NCI-H345 treated with DMSO at 0.1 percent for 48 hours (cell line): ENCODE measurements at regions not wholly inside any gene's neighbourhood (a gene's known extent, or its start where the extent isn't known, plus 50 kb on each side); places are given as distances from the start of the nearest gene placed in this dataset.

ENCODE experiments used
- DNase-seq: peaks from one replicate; lab custom pipeline; 2025; ENCODE audit not compliant: unreplicated experiment; lab: John Stamatoyannopoulos, UW

GRCh38 chr2:19685731-19686130, 216.1 kb downstream of the TTC32 start:
- no peak for DNase-seq

DNA sequence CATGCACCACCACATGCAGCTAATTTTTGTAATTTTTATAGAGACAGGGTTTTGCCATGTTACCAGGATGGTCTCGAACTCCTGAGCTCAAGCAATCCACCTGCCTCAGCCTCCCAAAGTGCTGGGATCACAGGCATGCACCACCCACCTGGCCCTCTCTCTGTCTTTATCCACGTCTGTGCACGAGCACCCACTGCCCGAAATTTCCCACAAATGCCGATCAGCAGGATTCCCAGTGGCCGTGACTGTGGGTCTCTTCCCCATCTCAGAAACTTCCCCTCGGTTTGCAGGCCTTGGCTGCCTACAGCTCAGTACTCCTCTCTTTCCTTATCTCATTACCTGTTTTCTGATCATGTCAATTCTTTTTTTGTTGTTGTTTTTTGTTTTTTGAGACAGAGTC, 217.3 kb downstream of the TTC32 start:
- DNase-seq: no peak

- no peak for DNase-seq
Measured at GRCh38 chr2:19683556-19683955, 218.2 kb downstream of the TTC32 start.

- no peak for DNase-seq
Measured at GRCh38 chr2:19682493-19682892, 219.3 kb downstream of the TTC32 start.

DNA sequence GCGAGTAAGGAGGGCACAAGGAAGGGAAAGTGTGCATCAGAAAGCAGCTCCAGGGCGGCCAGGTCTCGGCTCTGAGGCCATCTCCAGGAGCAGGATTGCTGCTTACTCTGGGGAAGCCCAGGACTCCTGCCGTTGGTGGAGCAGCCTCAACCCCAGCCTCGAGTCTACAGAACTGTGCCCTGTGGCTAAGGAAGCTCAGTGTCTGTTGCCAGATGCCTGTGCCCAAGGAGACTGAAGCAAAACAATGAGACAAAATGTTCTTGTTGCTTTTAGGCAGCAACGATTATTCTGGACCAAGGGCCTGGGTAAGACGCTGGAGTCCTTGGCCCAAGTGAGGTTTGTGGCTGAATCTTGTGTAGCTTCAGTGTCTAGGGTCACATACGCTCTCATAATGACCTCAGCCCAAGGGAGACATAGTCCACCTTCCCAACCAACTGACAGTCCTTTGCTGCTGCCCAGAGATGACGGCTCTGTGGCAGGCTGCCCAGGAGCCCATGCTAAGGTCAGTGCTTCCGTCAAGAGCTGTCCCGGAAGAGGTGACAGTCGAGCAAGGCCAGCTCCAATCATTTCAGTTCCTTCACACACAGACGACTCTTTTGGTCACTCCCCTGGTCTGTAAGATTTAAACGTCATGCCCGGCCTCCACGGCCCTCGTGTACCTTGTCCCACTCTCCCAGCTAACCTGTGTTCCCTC, 223.8 kb downstream of the TTC32 start:
- no peak for DNase-seq

DNA sequence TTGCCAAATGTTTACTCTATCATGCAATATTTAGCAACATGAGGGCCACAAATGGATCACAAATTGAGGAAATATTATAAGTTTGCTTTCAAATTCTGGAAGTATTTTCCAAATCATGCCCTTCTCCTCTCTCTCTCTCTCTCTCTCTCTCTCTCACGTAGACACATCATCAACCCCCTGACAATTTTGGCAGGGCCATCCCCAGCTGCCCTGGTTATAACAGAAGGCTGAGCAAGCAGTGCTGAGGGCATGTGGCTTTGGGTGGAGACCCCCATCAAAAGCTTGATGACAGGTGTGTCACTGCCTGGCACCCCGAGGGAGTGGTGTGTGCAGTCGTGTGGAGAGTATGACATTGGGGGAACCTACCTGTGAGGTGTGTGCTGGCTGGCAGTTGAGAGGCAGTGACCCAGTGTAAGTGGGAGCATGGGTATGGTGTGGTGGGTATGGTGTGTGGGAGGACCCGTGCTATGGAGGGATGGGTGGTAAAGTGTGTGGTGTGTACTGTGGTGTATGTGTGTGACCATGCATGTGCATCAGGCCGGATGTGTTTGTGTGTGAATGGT, 224.5 kb downstream of the TTC32 start:
- no peak for DNase-seq

DNA sequence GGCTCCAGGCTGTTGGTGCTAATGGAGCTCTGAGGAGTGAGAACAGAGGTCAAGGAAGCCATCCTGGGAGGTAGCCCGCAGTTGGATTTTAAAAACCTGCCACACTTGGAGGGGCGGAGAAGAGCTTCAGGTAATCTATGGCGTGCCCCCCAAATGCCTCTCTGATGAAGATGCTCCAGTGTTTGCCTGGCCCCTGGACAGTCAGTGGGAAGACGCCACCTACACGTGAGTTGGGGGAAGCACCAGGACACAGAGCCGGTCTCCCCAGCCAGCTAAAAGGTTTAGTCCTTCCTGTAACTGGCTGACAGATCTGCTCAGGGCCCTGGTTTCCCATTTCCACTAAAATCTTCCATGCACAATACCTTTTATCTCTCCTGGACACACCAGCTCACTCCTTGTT, 225.0 kb downstream of the TTC32 start:
- no peak for DNase-seq

GRCh38 chr2:19675856-19676460, 225.8 kb downstream of the TTC32 start:
- DNase-seq: no peak

DNA sequence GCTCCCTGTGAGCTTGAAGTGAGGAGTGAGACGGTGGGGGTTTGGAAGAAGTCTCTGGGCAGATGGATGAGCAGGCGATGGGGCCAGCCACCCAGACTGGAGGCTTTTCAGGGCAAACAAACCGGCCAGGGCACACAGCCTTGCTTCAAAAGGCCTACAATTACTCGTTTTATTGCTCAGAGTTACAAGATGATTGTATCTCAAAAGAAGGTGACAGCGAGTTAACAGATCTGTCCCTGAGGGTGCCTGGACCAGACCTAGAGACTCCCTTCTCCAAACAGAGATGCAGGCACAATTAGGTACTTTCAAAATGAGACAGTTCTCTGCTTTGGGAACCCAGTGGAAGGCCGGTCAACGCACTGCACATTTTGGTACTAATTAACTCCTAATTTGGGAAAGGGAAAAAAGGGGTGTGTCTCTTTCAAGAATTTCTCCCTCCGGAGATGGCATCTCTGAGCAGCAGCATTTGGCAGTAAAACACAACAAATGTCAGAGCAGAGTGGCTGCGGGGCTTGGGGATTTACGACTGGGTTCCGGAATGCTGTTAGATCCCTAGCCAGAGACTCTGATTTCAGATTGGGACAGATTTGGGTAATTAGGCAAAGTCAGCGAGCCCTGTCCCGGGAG, 226.7 kb downstream of the TTC32 start:
- no peak for DNase-seq

- no peak for DNase-seq
Measured at GRCh38 chr2:19674051-19675002, 227.5 kb downstream of the TTC32 start.

DNA sequence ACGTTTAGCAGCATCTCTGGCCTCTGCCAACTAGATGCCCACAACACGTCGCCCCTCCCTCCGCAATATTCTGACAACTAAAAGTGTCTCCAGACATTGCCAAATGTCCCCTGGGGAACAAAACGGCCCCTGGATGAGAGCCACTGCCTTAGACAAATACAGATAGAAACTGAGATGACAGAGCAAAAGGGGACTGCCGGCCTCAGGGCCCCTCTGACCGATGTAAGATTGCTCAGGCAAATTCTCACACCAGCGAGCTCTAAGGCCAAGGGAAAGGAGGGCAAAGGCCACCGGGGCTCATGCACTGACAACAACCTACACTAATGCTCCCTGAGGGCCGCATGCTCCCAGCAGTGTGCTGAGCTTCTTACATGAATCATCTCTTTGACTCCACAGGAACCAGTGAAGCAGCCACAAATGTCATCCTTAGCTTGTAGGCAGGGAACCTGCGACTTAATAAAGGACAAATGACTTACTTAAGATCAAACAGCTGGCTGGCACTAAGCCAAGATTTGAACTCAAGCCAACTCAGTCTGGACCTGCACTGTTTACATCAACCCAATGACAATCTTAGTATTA, 228.5 kb downstream of the TTC32 start:
- DNase-seq: no peak

GRCh38 chr2:19671916-19672315, 229.9 kb downstream of the TTC32 start:
- DNase-seq: no peak

DNA sequence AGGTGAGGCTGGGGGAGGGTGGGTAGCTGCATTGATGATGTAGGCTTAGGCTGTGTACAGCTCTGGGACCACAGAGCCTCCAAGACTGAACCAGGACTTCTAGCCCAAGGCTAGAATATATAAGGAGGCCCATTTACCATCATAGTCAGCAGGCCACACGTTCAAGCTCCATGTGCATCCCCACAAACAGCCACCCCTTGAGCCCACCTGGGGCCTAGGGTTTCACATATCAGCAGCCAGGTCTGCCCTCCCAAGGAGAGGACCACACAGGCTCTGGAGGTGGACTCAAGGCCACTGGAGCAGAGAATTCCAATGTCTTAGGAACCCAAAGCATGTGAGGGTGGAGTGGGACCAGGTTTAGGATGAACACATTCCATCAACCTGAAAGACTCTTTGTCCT, 230.5 kb downstream of the TTC32 start:
- DNase-seq: no peak

GRCh38 chr2:19670303-19670702, 231.5 kb downstream of the TTC32 start:
- DNase-seq: no peak

GRCh38 chr2:19669559-19669958, 232.2 kb downstream of the TTC32 start:
- DNase-seq: no peak

GRCh38 chr2:19669126-19669525, 232.7 kb downstream of the TTC32 start:
- DNase-seq: no peak

DNA sequence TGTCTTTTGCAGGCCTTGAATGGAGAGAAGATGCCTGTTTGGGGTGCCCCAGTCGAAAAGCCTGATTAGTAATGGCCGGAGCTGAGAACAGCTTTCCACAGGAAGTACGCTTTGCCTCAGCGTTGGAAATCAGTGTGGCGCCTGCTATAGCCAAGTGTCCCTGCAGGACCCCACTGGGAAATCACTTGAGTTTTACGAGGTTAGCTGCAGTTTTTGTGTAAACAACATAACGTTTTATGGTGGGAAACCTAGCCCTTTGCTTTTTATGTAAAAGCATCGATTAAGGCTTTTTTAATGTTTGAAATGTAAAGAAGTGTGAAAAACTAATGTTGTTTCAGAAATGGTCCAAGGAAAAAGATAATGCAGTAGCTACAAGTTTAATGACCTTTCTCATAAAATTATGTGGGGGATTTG, 234.2 kb downstream of the TTC32 start:
- no peak for DNase-seq

DNA sequence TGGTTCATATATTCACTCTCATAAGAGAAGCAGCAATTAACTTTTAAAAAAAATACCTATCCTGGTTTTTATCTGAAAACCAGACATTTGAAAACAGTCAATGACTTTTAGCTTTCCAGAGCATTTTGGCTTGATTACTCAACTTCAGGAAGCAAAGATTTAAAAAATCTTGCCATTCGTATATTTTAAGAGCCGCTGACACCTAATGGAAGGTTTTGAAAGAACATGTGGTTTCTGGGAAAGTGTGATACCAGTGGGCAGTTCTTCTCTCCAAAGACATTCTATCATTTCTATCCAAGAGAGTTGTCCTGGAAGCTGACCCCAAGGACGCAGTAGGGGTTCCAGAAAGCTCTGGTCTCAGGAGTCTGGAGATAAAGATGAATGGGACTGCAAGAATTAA, 234.7 kb downstream of the TTC32 start:
- DNase-seq: no peak

GRCh38 chr2:19664646-19665045, 237.1 kb downstream of the TTC32 start:
- DNase-seq: no peak

- DNase-seq: no peak
Measured at GRCh38 chr2:19659024-19659792, 242.6 kb downstream of the TTC32 start.
